OCI-LY7 (cell line): ENCODE measurements at regions not wholly inside any gene's neighbourhood (a gene's known extent, or its start where the extent isn't known, plus 50 kb on each side); places are given as distances from the start of the nearest gene placed in this dataset.

Experiments
- EZH2phosphoT487 ChIP-seq: fragments of 200-600 bp; sonication (generic); IDR thresholded peaks from 2 replicates; pipeline ENCODE4 v1.6.1; 2018; ENCODE audit warnings: low read depth, borderline replicate concordance, mild to moderate bottlenecking, mixed run types, antibody characterized with exemption, low read length, moderate library complexity, mixed read lengths
- TF ChIP-seq, protein P1 (sequence below): fragments of 200-600 bp; sonication (generic); conservative IDR thresholded peaks from 2 replicates; pipeline ENCODE4 v1.5.1; 2014; ENCODE audit warnings: mild to moderate bottlenecking, antibody characterized with exemption, low read length, moderate library complexity, mixed read lengths

DNA sequence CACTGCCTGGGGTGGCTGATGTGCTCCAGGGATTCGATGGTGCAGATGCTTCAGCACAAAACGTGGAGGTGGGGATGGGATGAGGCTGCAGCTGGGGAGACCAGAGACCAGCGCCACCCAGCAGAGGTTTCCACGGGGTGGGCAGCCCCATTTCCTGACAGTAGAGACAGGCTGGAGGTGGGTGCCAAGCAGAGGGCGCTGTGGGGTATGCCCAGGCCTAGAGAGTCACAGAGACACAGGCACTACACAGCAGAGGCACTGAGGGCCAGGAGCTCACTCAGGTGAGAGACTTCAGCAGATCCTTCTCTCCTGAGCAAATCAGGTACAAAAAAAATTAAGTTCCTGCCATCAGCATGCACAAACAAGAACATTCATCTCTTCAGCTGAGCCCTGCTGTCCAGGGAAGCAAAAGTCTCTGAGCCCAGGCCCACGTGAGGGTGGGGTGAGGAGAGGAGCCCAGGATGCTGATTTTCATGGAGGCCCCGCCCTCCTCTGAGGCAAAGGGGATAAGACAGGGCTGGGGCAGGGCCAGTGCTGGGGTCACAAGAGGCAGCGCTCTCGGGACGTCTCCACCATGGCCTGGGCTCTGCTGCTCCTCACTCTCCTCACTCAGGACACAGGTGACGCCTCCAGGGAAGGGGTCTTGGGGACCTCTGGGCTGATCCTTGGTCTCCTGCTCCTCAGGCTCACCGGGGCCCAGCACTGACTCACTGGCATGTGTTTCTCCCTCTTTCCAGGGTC is 53.1 kb downstream of the GGTLC2 start:
- TF ChIP-seq, protein P1, sequence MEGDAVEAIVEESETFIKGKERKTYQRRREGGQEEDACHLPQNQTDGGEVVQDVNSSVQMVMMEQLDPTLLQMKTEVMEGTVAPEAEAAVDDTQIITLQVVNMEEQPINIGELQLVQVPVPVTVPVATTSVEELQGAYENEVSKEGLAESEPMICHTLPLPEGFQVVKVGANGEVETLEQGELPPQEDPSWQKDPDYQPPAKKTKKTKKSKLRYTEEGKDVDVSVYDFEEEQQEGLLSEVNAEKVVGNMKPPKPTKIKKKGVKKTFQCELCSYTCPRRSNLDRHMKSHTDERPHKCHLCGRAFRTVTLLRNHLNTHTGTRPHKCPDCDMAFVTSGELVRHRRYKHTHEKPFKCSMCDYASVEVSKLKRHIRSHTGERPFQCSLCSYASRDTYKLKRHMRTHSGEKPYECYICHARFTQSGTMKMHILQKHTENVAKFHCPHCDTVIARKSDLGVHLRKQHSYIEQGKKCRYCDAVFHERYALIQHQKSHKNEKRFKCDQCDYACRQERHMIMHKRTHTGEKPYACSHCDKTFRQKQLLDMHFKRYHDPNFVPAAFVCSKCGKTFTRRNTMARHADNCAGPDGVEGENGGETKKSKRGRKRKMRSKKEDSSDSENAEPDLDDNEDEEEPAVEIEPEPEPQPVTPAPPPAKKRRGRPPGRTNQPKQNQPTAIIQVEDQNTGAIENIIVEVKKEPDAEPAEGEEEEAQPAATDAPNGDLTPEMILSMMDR = peak; percentile 52
- no peak for TF ChIP-seq EZH2phosphoT487
